ENCODE measurements at regions not wholly inside any gene's neighbourhood (a gene's known extent, or its start where the extent isn't known, plus 50 kb on each side); places are given as distances from the start of the nearest gene placed in this dataset.
"Not testable (repeated sequence)": the region's sequence is repeated elsewhere in the genome, so short reads cannot be mapped to it uniquely, and the experiment has no call there.

GRCh38 chr16:5214466-5214865 lies 116.9 kb upstream of the EEF2KMT start:
- no peak for DNase-seq

GRCh38 chr16:5212501-5212900 lies 114.9 kb upstream of the EEF2KMT start:
- DNase-seq = not testable (repeated sequence)

- not testable (repeated sequence) for DNase-seq
Measured at GRCh38 chr16:5207862-5208498, 110.4 kb upstream of the EEF2KMT start.

- no peak for DNase-seq
Measured at GRCh38 chr16:5207001-5207523, 109.5 kb upstream of the EEF2KMT start.

- no peak for DNase-seq
Measured at GRCh38 chr16:5206331-5206990, 108.9 kb upstream of the EEF2KMT start.

GRCh38 chr16:5205361-5206040 lies 107.9 kb upstream of the EEF2KMT start:
- no peak for DNase-seq

- DNase-seq = not testable (repeated sequence)
Measured at GRCh38 chr16:5203675-5204074, 106.1 kb upstream of the EEF2KMT start.

- no peak for DNase-seq
Measured at GRCh38 chr16:5200123-5200522, 102.5 kb upstream of the EEF2KMT start.

- DNase-seq = no peak
Measured at GRCh38 chr16:5196204-5196603, 98.6 kb upstream of the EEF2KMT start.

- DNase-seq = no peak
Measured at GRCh38 chr16:5193861-5194260, 96.3 kb upstream of the EEF2KMT start.

- no peak for DNase-seq
Measured at GRCh38 chr16:5188989-5189352, 91.4 kb upstream of the EEF2KMT start.

GRCh38 chr16:5188318-5188988 lies 90.9 kb upstream of the EEF2KMT start:
- DNase-seq = no peak

GRCh38 chr16:5187402-5187952 lies 89.9 kb upstream of the EEF2KMT start:
- no peak for DNase-seq

- no peak for DNase-seq
Measured at GRCh38 chr16:5186381-5186903, 88.8 kb upstream of the EEF2KMT start.

GRCh38 chr16:5176505-5176904 lies 78.9 kb upstream of the EEF2KMT start:
- no peak for DNase-seq

- no peak for DNase-seq
Measured at GRCh38 chr16:5175266-5175665, 77.7 kb upstream of the EEF2KMT start.

- no peak for DNase-seq
Measured at GRCh38 chr16:5166486-5166885, 68.9 kb upstream of the EEF2KMT start.

GRCh38 chr16:5165429-5165828 lies 67.8 kb upstream of the EEF2KMT start:
- DNase-seq = not testable (repeated sequence)

GRCh38 chr16:5162801-5163200 lies 65.2 kb upstream of the EEF2KMT start:
- DNase-seq = not testable (repeated sequence)

- DNase-seq = not testable (repeated sequence)
Measured at GRCh38 chr16:5161888-5162287, 64.3 kb upstream of the EEF2KMT start.

GRCh38 chr16:5160010-5160409 lies 62.4 kb upstream of the EEF2KMT start:
- DNase-seq = not testable (repeated sequence)

GRCh38 chr16:5159537-5159936 lies 61.9 kb upstream of the EEF2KMT start:
- DNase-seq = not testable (repeated sequence)

- no peak for DNase-seq
Measured at GRCh38 chr16:5158494-5158893, 60.9 kb upstream of the EEF2KMT start.
